Ectodermal cell (in vitro differentiated cells): ENCODE measurements at regions not wholly inside any gene's neighbourhood (a gene's known extent, or its start where the extent isn't known, plus 50 kb on each side); places are given as distances from the start of the nearest gene placed in this dataset.

Experiments used
- H3K27ac ChIP-seq: 2 replicates; pipeline ENCODE4 v1.7.0; 2013; ENCODE audit warnings: mild to moderate bottlenecking, low read depth, low read length; ENCODE audit not compliant: insufficient read depth, poor library complexity, severe bottlenecking
- H3K27me3 ChIP-seq: 2 replicates; pipeline ENCODE4 v1.7.0; 2013; ENCODE audit warnings: mild to moderate bottlenecking, low read length; ENCODE audit not compliant: insufficient read depth, control insufficient read depth, poor library complexity, severe bottlenecking
- H3K36me3 ChIP-seq: one replicate; pipeline ENCODE4 v1.7.0; 2013; ENCODE audit warnings: low read length; ENCODE audit not compliant: control insufficient read depth, insufficient read depth
- H3K4me1 ChIP-seq: one replicate; pipeline ENCODE4 v1.7.0; 2013; ENCODE audit warnings: low read length; ENCODE audit not compliant: control insufficient read depth, insufficient read depth
- H3K4me3 ChIP-seq: 2 replicates; pipeline ENCODE4 v1.7.0; 2013; ENCODE audit warnings: low read depth, low read length, control low read depth; ENCODE audit not compliant: insufficient read depth
- H3K9me3 ChIP-seq: 2 replicates; pipeline ENCODE4 v1.7.0; 2013; ENCODE audit warnings: mild to moderate bottlenecking, low read length, moderate library complexity; ENCODE audit not compliant: control insufficient read depth
- WGBS, 2 experiments: methylation state at CpG; one replicate each; pipeline ENCODE4 v1.1.7; 2013; ENCODE audit warnings: missing lambda C conversion rate in 2 of 2; 5-methylcytosine and 5-hydroxymethylcytosine counted together

GRCh38 chr19:31525610-31526147 lies 176.4 kb upstream of the TSHZ3 start:
- no peak overlapping the region for H3K4me3 ChIP-seq
- H3K36me3 ChIP-seq, result no peaks in the 10 kb centered on the region
- 100% methylated on average over 1 to 2 of the region's 4 CpGs for WGBS, 2 experiments
- no peaks in the 10 kb centered on the region for H3K4me1 ChIP-seq
- no peaks in the 10 kb centered on the region for H3K27me3 ChIP-seq
- H3K9me3 ChIP-seq, result peaks cover 3% of the 10 kb centered on the region
- H3K27ac ChIP-seq, result no peak overlapping the region

- no peak overlapping the region for H3K27ac ChIP-seq
- no peaks in the 10 kb centered on the region for H3K4me1 ChIP-seq
- H3K27me3 ChIP-seq, result no peaks in the 10 kb centered on the region
- no peaks in the 10 kb centered on the region for H3K36me3 ChIP-seq
- no peak overlapping the region for H3K4me3 ChIP-seq
- peaks cover 3% of the 10 kb centered on the region for H3K9me3 ChIP-seq
These were observed 178.2 kb upstream of the TSHZ3 start for GRCh38 chr19:31527443-31527842.

- H3K36me3 ChIP-seq, result no peaks in the 10 kb centered on the region
- no peaks in the 10 kb centered on the region for H3K27me3 ChIP-seq
- no peaks in the 10 kb centered on the region for H3K4me1 ChIP-seq
- WGBS, 2 experiments, result 93 to 95% methylated on average over 3 of the region's 3 CpGs
- H3K4me3 ChIP-seq, result no peak overlapping the region
- H3K27ac ChIP-seq, result no peak overlapping the region
- peaks cover 3% of the 10 kb centered on the region for H3K9me3 ChIP-seq
These were observed 179.0 kb upstream of the TSHZ3 start for GRCh38 chr19:31528261-31528660.

- no peaks in the 10 kb centered on the region for H3K4me1 ChIP-seq
- no peak overlapping the region for H3K4me3 ChIP-seq
- H3K27ac ChIP-seq, result no peak overlapping the region
- WGBS, 2 experiments, result 96 to 100% methylated on average over 1 of the region's 1 CpG
- H3K9me3 ChIP-seq, result peaks cover 3% of the 10 kb centered on the region
- no peaks in the 10 kb centered on the region for H3K36me3 ChIP-seq
- H3K27me3 ChIP-seq, result no peaks in the 10 kb centered on the region
These were observed 179.9 kb upstream of the TSHZ3 start for GRCh38 chr19:31529121-31529520.

- Histone ChIP-seq H3K9me3 (peaks cover 3% of the 10 kb centered on the region), H3K36me3 (no peaks in the 10 kb centered on the region), H3K4me3 (no peak overlapping the region), H3K27me3 (no peaks in the 10 kb centered on the region), H3K4me1 (no peaks in the 10 kb centered on the region), H3K27ac (no peak overlapping the region)
- 94 to 96% methylated on average over 7 of the region's 7 CpGs for WGBS, 2 experiments
These were observed 181.5 kb upstream of the TSHZ3 start for GRCh38 chr19:31530781-31531180.

GRCh38 chr19:31531326-31531725 lies 182.1 kb upstream of the TSHZ3 start:
- no peaks in the 10 kb centered on the region for H3K27me3 ChIP-seq
- no peaks in the 10 kb centered on the region for H3K36me3 ChIP-seq
- H3K9me3 ChIP-seq, result peaks cover under 1% of the 10 kb centered on the region
- H3K27ac ChIP-seq, result no peak overlapping the region
- no peak overlapping the region for H3K4me3 ChIP-seq
- H3K4me1 ChIP-seq, result no peaks in the 10 kb centered on the region
- WGBS, 2 experiments, result 85 to 94% methylated on average over 2 of the region's 2 CpGs

- no peak overlapping the region for H3K27ac ChIP-seq
- H3K36me3 ChIP-seq, result no peaks in the 10 kb centered on the region
- H3K27me3 ChIP-seq, result no peaks in the 10 kb centered on the region
- H3K4me3 ChIP-seq, result no peak overlapping the region
- WGBS, 2 experiments, result 90 to 94% methylated on average over 8 of the region's 8 CpGs
- H3K4me1 ChIP-seq, result no peaks in the 10 kb centered on the region
- H3K9me3 ChIP-seq, result no peaks in the 10 kb centered on the region
These were observed 182.8 kb upstream of the TSHZ3 start for GRCh38 chr19:31532034-31532433.

GRCh38 chr19:31533114-31533513 lies 183.9 kb upstream of the TSHZ3 start:
- Histone ChIP-seq H3K9me3 (no peaks in the 10 kb centered on the region), H3K4me3 (no peak overlapping the region), H3K27me3 (no peaks in the 10 kb centered on the region), H3K27ac (no peak overlapping the region), H3K36me3 (no peaks in the 10 kb centered on the region), H3K4me1 (no peaks in the 10 kb centered on the region)
- WGBS, 2 experiments, result 87 to 88% methylated on average over 3 of the region's 3 CpGs

- no peak overlapping the region for H3K4me3 ChIP-seq
These were observed 185.0 kb upstream of the TSHZ3 start for GRCh38 chr19:31534231-31534630.

GRCh38 chr19:31534786-31535657 lies 185.8 kb upstream of the TSHZ3 start:
- Histone ChIP-seq H3K27me3 (no peaks in the 10 kb centered on the region), H3K4me1 (no peaks in the 10 kb centered on the region), H3K4me3 (no peak overlapping the region), H3K36me3 (no peaks in the 10 kb centered on the region), H3K9me3 (no peaks in the 10 kb centered on the region), H3K27ac (no peak overlapping the region)
- WGBS, 2 experiments, result 94 to 97% methylated on average over 15 to 17 of the region's 17 CpGs

More at GRCh38 chr19:31534231-31534630, 185.0 kb upstream of the TSHZ3 start:
- no peaks in the 10 kb centered on the region for H3K36me3 ChIP-seq
- no peaks in the 10 kb centered on the region for H3K4me1 ChIP-seq
- no peaks in the 10 kb centered on the region for H3K9me3 ChIP-seq
- H3K27ac ChIP-seq, result no peak overlapping the region
- no peaks in the 10 kb centered on the region for H3K27me3 ChIP-seq
